Kidney (tissue), 13 donors: ENCODE measurements at regions not wholly inside any gene's neighbourhood (a gene's known extent, or its start where the extent isn't known, plus 50 kb on each side); places are given as distances from the start of the nearest gene placed in this dataset.

Experiments used
- DNase-seq, 5 donors: peaks; one replicate each; pipeline ENCODE4 v3.0.0-alpha.2; 2013 to 2020
- FAIRE-seq: peaks from 2 replicates; lab custom pipeline; 2012; peaks lifted over from hg19 to GRCh38; lab: Jason Lieb, UNC
- H3K27ac ChIP-seq, 2 donors: one replicate each; pipeline ENCODE4 v1.7.0; 2013; ENCODE audit warnings: low read depth in 2 of 2, low read length in 2 of 2, inconsistent platforms in 1 of 2
- H3K27me3 ChIP-seq: one replicate; pipeline ENCODE4 v1.7.1; 2013; ENCODE audit warnings: low read length, inconsistent platforms; ENCODE audit not compliant: control insufficient read depth, insufficient read depth
- H3K36me3 ChIP-seq, 3 donors: one replicate each; pipeline versions ENCODE4 v1.7.0 to v1.7.1; 2013; ENCODE audit warnings: low read length in 3 of 3, control low read depth in 1 of 3, inconsistent platforms in 1 of 3; ENCODE audit not compliant: insufficient read depth in 3 of 3, control insufficient read depth in 2 of 3
- H3K4me1 ChIP-seq, 3 donors: one replicate each; pipeline versions ENCODE4 v1.7.0 to v1.7.1; 2013; ENCODE audit warnings: low read length in 3 of 3, inconsistent platforms in 1 of 3, low read depth in 1 of 3; ENCODE audit not compliant: control insufficient read depth in 2 of 3, insufficient read depth in 2 of 3
- H3K4me3 ChIP-seq, 3 donors: one replicate each; pipeline versions ENCODE4 v1.7.0 to v1.8.1; 2013; ENCODE audit warnings: low read length in 3 of 3, control low read depth in 1 of 3, inconsistent platforms in 1 of 3
- H3K9ac ChIP-seq, 3 donors: one replicate each; pipeline versions ENCODE4 v1.7.0 to v1.7.1; 2013; ENCODE audit warnings: low read length in 3 of 3, control low read depth in 1 of 3, inconsistent platforms in 1 of 3
- H3K9me3 ChIP-seq, 3 donors: one replicate each; pipeline versions ENCODE4 v1.7.0 to v1.7.1; 2013; ENCODE audit warnings: low read length in 3 of 3, control low read depth in 1 of 3, inconsistent platforms in 1 of 3; ENCODE audit not compliant: control insufficient read depth in 2 of 3, insufficient read depth in 1 of 3
- intact Hi-C: fragments of 100-400 bp; cut with DNase I; formaldehyde crosslinking; loops from one replicate; pipeline ENCODE4 v1.11.1; 2022
- TF ChIP-seq, protein P1 (sequence below): IDR thresholded peaks from 3 replicates; pipeline ENCODE4 v1.5.1; 2012; ENCODE audit warnings: mild to moderate bottlenecking, moderate library complexity, borderline replicate concordance; ENCODE audit not compliant: insufficient read depth; ENCODE audit errors: extremely low read depth
- donor health status: control.
- donor health status: control.
- donor health status: control.
- donor health status: control.
- donor health status: control.
- donor health status: DM: yes; HTN: yes; CAD: no.
- donor health status: Normal renal cell carcinoma (clear cell type).

DNA sequence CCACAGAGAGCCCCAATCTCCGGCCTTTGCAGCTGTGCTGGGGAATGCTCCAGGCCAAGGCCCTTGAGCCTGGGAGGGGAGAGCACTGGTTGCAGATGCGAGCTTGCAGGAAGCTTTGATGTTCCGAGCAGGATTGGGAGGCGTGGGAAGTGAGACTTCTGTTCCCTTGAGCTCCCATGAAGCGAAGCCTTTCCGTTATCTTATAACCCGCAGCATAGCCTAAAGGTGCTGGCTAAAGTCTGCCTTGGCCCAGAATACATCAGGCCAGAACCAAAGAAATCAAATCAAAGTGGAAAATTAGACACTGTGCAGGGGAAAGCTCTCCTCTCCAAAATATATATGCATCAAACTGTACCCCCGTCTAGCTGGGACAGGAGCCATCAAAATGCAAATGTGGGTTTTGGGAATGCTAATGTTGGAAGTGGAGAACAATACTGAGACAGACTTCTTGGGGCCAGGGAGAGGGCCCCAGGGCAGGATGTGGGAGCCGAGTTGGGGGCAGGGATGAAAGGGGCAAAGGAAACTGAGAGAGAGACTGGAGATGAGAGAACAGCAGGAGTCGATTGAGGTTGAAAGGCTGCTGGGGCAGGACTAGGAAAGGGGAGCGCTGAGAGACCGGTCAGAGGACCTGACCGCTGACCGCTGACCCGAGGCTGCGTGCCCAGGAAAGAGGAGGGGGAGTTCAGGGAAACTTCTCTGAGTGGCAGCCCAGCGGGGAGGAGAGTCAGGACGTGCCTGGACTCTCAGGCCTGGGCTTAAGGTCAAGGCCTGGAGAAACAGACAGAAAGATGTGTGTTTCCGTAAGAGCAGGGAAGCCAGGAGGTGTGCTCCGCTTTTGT, 152.2 kb upstream of the PARP11 start:
- H3K27ac ChIP-seq: peak overlapping the region in 1 of 2 donors; percentile 10
- intact Hi-C loops: no loop called here
- FAIRE-seq (no peak), DNase-seq (peak in 3 of 5 donors; percentile 35 to 63 (median 40))
- no peak overlapping the region for H3K9ac ChIP-seq
- TF ChIP-seq, protein P1, sequence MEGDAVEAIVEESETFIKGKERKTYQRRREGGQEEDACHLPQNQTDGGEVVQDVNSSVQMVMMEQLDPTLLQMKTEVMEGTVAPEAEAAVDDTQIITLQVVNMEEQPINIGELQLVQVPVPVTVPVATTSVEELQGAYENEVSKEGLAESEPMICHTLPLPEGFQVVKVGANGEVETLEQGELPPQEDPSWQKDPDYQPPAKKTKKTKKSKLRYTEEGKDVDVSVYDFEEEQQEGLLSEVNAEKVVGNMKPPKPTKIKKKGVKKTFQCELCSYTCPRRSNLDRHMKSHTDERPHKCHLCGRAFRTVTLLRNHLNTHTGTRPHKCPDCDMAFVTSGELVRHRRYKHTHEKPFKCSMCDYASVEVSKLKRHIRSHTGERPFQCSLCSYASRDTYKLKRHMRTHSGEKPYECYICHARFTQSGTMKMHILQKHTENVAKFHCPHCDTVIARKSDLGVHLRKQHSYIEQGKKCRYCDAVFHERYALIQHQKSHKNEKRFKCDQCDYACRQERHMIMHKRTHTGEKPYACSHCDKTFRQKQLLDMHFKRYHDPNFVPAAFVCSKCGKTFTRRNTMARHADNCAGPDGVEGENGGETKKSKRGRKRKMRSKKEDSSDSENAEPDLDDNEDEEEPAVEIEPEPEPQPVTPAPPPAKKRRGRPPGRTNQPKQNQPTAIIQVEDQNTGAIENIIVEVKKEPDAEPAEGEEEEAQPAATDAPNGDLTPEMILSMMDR: no peak
- H3K4me1 ChIP-seq: peaks cover 0 to 28% (median 10%) of the 10 kb centered on the region in 3 donors
- no peaks in the 10 kb centered on the region for H3K27me3 ChIP-seq
- no peaks in the 10 kb centered on the region for H3K9me3 ChIP-seq
- no peaks in the 10 kb centered on the region for H3K36me3 ChIP-seq
- no peak overlapping the region for H3K4me3 ChIP-seq

DNA sequence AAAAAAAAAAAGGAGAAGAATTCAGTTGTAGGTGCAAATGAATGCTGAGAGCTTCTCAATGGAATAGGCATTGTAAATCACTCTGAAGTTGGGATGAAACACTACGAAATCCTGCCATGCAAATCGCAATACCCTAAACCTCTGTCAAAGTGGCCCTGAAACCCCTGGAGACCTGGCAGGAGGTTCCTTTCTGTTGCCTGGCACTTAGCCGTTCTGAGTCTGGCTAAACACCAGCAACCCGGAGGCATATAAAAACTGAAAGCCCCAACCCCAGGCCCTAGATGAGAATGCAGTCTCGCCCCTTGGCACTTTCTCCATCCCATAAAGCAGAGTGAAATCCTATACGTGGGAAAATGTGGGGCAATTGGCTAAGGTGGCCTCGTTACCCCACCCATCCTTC, 151.5 kb upstream of the PARP11 start:
- Histone ChIP-seq H3K4me3 (no peak overlapping the region), H3K9ac (no peak overlapping the region), H3K36me3 (no peaks in the 10 kb centered on the region), H3K9me3 (no peaks in the 10 kb centered on the region), H3K4me1 (peaks cover 0 to 28% (median 10%) of the 10 kb centered on the region in 3 donors), H3K27ac (no peak overlapping the region), H3K27me3 (no peaks in the 10 kb centered on the region)
- TF ChIP-seq, protein P1: no peak
- peak in 1 of 5 donors; percentile 31 for DNase-seq
- intact Hi-C loops: no loop called here
- no peak for FAIRE-seq

DNA sequence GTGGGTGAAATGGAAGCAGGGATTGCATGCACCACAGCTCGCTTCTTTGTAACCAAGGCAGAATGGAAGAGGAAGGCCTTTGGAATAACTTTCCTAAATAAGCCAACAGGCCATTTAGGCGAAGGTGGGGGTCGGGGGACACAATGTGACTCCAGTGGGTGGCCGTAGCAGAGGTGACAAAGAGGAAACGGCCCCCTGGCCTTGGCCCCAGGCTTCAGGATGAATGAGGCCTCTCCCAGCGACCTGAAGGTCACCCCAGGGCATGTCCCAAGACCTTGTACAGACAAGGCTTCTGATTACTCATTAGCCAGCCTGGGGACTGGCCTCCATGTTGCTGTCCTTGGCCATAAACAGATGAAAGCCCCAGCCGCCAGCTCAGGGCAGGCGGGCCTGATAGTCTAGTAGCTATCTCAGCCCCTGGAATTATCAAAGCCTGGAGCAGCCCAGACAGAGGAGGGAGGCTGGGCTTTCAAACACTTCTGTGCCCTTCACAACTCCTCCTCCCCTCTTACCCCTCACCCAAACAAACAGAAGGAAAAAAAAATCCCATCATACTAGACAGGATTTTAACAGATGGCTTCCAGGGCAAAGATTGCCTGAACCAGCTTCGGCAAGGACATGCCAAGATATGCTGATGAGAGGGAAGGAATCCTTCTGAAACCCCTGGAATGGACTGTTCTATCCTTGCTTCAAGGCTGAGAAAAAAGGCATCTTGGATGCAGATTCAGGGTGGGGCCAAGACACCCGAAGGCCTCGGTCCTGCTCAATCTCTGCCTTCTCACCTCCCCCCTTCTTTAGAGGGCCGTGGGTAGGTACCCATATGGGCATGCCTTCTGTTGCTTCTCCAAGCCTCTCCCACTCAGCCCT, 142.3 kb upstream of the PARP11 start:
- TF ChIP-seq, protein P1: no peak
- FAIRE-seq (no peak), DNase-seq (peak in 1 of 5 donors; percentile 29)
- intact Hi-C loops: no loop called here
- peak overlapping the region in 1 of 2 donors; percentile 33 for H3K27ac ChIP-seq
- no peak overlapping the region for H3K9ac ChIP-seq
- H3K36me3 ChIP-seq: no peaks in the 10 kb centered on the region
- H3K4me3 ChIP-seq: no peak overlapping the region
- H3K9me3 ChIP-seq: no peaks in the 10 kb centered on the region
- H3K27me3 ChIP-seq: no peaks in the 10 kb centered on the region
- H3K4me1 ChIP-seq: peaks cover 0 to 25% (median 6%) of the 10 kb centered on the region in 3 donors
